C4-2B (cell line): ENCODE measurements at regions not wholly inside any gene's neighbourhood (a gene's known extent, or its start where the extent isn't known, plus 50 kb on each side); places are given as distances from the start of the nearest gene placed in this dataset.

Experiments
- ZFX ChIP-seq: fragments of 450-650 bp; IDR thresholded peaks from 2 replicates; pipeline ENCODE4 v1.6.1; 2017
- TF ChIP-seq, protein P1 (sequence below): fragments of 450-650 bp; conservative IDR thresholded peaks from 2 replicates; pipeline ENCODE4 v1.5.1; 2017; ENCODE audit warnings: mild to moderate bottlenecking

DNA sequence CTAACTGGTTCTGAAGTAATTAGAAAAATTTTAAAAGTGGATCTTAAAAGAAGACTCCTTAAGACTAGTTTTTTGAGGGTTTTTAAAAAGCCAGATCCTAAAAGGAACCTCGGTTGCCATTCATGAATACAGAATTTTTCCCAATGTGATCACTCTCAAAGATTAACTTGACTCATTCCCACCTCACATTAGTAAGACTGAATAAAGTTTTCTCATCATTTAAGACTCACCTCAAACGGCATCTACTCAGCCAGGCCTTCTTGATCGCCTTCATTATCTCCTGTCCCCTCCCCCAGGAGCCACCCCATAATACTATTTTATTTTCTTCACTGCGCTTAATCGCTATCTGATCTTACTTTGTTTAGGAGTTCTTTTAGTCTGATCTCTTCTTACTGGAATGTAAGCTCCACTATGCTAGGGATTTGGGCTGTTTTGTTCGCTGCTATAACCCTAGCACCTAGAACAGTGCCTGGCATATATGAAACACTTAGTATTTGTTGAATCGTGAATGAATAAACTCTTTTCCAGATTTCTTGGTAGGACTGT lies 55.9 kb upstream of the PCGF5 start:
- TF ChIP-seq, protein P1, sequence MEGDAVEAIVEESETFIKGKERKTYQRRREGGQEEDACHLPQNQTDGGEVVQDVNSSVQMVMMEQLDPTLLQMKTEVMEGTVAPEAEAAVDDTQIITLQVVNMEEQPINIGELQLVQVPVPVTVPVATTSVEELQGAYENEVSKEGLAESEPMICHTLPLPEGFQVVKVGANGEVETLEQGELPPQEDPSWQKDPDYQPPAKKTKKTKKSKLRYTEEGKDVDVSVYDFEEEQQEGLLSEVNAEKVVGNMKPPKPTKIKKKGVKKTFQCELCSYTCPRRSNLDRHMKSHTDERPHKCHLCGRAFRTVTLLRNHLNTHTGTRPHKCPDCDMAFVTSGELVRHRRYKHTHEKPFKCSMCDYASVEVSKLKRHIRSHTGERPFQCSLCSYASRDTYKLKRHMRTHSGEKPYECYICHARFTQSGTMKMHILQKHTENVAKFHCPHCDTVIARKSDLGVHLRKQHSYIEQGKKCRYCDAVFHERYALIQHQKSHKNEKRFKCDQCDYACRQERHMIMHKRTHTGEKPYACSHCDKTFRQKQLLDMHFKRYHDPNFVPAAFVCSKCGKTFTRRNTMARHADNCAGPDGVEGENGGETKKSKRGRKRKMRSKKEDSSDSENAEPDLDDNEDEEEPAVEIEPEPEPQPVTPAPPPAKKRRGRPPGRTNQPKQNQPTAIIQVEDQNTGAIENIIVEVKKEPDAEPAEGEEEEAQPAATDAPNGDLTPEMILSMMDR, result no peak
- TF ChIP-seq ZFX, result no peak
